GM12865 (cell line): ENCODE measurements at regions not wholly inside any gene's neighbourhood (a gene's known extent, or its start where the extent isn't known, plus 50 kb on each side); places are given as distances from the start of the nearest gene placed in this dataset.
"Not testable (repeated sequence)": the region's sequence is repeated elsewhere in the genome, so short reads cannot be mapped to it uniquely, and the experiment has no call there.

ENCODE experiments used
- DNase-seq: peaks from one replicate; pipeline ENCODE4 v3.0.0; 2010; ENCODE audit warnings: low read depth
- H3K4me3 ChIP-seq: 2 replicates; pipeline ENCODE4 v1.5.1; 2011; ENCODE audit warnings: mild to moderate bottlenecking, low read depth, low read length, control low read depth
- TF ChIP-seq, protein P1 (sequence below): IDR thresholded peaks from 2 replicates; pipeline ENCODE4 v1.5.1; 2011; ENCODE audit warnings: low read length, control low read depth, low read depth, inconsistent platforms; ENCODE audit not compliant: insufficient read depth; ENCODE audit errors: missing control alignments

- DNase-seq: no peak
- TF ChIP-seq, protein P1, sequence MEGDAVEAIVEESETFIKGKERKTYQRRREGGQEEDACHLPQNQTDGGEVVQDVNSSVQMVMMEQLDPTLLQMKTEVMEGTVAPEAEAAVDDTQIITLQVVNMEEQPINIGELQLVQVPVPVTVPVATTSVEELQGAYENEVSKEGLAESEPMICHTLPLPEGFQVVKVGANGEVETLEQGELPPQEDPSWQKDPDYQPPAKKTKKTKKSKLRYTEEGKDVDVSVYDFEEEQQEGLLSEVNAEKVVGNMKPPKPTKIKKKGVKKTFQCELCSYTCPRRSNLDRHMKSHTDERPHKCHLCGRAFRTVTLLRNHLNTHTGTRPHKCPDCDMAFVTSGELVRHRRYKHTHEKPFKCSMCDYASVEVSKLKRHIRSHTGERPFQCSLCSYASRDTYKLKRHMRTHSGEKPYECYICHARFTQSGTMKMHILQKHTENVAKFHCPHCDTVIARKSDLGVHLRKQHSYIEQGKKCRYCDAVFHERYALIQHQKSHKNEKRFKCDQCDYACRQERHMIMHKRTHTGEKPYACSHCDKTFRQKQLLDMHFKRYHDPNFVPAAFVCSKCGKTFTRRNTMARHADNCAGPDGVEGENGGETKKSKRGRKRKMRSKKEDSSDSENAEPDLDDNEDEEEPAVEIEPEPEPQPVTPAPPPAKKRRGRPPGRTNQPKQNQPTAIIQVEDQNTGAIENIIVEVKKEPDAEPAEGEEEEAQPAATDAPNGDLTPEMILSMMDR: no peak
- H3K4me3 ChIP-seq: no peak overlapping the region
Observed at GRCh38 chr18:77405096-77405495, 155.4 kb downstream of the GALR1 start.

GRCh38 chr18:77407733-77408132, 158.1 kb downstream of the GALR1 start:
- TF ChIP-seq, protein P1: no peak
- no peak for DNase-seq

GRCh38 chr18:77421546-77421945, 171.9 kb downstream of the GALR1 start:
- not testable (repeated sequence) for DNase-seq, H3K4me3 ChIP-seq

More at GRCh38 chr18:77407733-77408132, 158.1 kb downstream of the GALR1 start:
- H3K4me3 ChIP-seq: no peak overlapping the region

GRCh38 chr18:77422974-77423867, 173.6 kb downstream of the GALR1 start:
- no peak for DNase-seq
- TF ChIP-seq, protein P1: no peak
- no peak overlapping the region for H3K4me3 ChIP-seq

DNA sequence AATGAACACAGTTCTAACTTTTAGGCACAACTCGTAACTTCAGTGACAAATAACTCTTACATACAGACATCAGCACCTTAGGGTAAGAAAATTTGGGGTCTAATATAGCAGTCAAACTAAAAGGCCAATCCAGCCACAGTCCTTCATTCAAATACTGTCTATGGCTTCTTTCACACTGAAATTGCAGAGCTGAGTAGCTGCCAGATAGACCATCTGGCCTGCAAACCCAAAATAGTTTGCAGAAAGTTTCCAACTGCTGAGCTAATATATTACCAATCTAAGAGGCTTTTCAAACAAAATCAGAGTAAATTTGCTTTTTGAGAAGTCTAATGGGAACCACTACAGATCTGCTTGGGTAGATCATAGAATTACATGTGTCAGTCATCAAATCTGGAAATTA, 183.4 kb downstream of the GALR1 start:
- no peak for DNase-seq
- TF ChIP-seq, protein P1: no peak
- H3K4me3 ChIP-seq: no peak overlapping the region

GRCh38 chr18:77439888-77440287, 190.2 kb downstream of the GALR1 start:
- TF ChIP-seq, protein P1: no peak
- no peak overlapping the region for H3K4me3 ChIP-seq
- DNase-seq: peak; percentile 6

DNA sequence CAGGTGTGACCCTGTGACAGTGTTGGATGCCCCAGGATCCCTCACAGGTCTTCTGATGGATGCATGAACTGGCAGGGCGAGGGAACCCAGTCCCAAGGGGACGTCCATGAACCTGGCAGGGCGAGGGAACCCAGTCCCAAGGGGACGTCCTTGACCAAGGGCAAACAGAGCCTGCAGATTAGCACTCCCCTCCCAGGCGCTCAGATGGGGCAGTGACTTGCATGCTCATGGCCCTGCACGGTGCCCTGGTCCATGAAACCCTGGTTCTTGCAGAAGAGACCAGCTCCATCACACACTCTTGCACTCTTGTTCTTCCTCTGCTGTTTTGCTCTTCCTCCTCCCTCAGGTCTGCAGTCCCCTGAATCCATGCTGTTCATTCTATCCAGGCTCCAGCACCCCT, 192.7 kb downstream of the GALR1 start:
- DNase-seq: no peak
- TF ChIP-seq, protein P1: no peak
- H3K4me3 ChIP-seq: no peak overlapping the region
